SH-SY5Y (cell line): ENCODE measurements at regions not wholly inside any gene's neighbourhood (a gene's known extent, or its start where the extent isn't known, plus 50 kb on each side); places are given as distances from the start of the nearest gene placed in this dataset.

ENCODE experiments used
- GATA2 ChIP-seq: IDR thresholded peaks from 2 replicates; pipeline ENCODE4 v1.6.1; 2011; ENCODE audit warnings: mild to moderate bottlenecking, low read depth, low read length
- GATA3 ChIP-seq: IDR thresholded peaks from 2 replicates; pipeline ENCODE4 v1.6.1; 2011; ENCODE audit warnings: low read depth, mild to moderate bottlenecking, low read length, moderate library complexity

DNA sequence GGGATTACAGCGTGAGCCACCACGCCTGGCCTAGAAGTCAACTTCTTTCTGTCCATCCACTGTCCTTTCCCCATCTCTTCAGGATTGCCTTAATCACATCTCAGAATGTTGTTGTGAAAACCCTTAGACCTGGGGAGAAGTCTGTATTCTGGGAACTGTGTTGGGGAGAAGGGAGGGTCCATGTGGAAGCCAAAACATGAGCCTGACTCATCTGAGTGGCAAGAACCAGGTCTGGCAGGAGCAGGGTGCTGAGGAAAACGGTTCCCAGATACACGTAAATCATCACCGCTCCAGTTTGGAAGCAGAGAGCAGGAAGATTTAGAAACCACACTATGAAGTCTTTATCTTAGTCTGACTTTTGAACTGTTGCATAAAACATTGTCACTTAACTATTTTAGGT is 245.6 kb upstream of the RGS6 start:
- TF ChIP-seq GATA2 (no peak), GATA3 (no peak)
